ENCODE measurements at regions not wholly inside any gene's neighbourhood (a gene's known extent, or its start where the extent isn't known, plus 50 kb on each side); places are given as distances from the start of the nearest gene placed in this dataset.

DNA sequence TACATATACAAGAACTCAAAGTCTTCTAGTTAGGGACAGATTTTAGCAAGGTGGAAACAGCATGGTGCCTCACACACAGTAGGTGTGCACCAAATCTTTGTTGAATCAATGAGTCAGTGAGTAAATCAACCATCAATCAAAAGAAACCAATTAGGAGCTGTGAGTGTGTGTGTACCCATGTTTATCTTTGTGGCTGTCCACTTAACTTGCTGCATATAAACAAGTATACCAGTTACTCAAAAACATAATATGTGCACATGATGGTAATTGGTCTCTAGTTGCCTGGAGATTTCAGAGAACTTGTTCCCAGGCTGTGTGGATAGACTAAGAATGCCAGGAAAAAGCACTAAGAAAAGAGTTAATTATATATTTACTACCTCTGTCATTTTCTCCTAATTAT is 272.2 kb upstream of the CCL2 start:
- ATAC-seq (ENCODE audit: low read depth): no peak
- TF ChIP-seq, protein P1, sequence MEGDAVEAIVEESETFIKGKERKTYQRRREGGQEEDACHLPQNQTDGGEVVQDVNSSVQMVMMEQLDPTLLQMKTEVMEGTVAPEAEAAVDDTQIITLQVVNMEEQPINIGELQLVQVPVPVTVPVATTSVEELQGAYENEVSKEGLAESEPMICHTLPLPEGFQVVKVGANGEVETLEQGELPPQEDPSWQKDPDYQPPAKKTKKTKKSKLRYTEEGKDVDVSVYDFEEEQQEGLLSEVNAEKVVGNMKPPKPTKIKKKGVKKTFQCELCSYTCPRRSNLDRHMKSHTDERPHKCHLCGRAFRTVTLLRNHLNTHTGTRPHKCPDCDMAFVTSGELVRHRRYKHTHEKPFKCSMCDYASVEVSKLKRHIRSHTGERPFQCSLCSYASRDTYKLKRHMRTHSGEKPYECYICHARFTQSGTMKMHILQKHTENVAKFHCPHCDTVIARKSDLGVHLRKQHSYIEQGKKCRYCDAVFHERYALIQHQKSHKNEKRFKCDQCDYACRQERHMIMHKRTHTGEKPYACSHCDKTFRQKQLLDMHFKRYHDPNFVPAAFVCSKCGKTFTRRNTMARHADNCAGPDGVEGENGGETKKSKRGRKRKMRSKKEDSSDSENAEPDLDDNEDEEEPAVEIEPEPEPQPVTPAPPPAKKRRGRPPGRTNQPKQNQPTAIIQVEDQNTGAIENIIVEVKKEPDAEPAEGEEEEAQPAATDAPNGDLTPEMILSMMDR (IDR thresholded peaks at IDR 0.05): no peak
- no peak overlapping the region for H3K4me3 Mint-ChIP-seq
- H3K27ac Mint-ChIP-seq: no peak overlapping the region
- no peaks in the 10 kb centered on the region for H3K36me3 Mint-ChIP-seq (ENCODE audit: low read depth)
- POLR2A ChIA-PET: no interaction called here
- CTCF ChIA-PET: no interaction called here
- intact Hi-C loops (cut with micrococcal nuclease): no loop called here
- peaks cover 1% of the 10 kb centered on the region for H3K27me3 Mint-ChIP-seq
- DNase-seq: no peak
- no peaks in the 10 kb centered on the region for H3K4me1 Mint-ChIP-seq
- no peaks in the 10 kb centered on the region for H3K9me3 Mint-ChIP-seq

DNA sequence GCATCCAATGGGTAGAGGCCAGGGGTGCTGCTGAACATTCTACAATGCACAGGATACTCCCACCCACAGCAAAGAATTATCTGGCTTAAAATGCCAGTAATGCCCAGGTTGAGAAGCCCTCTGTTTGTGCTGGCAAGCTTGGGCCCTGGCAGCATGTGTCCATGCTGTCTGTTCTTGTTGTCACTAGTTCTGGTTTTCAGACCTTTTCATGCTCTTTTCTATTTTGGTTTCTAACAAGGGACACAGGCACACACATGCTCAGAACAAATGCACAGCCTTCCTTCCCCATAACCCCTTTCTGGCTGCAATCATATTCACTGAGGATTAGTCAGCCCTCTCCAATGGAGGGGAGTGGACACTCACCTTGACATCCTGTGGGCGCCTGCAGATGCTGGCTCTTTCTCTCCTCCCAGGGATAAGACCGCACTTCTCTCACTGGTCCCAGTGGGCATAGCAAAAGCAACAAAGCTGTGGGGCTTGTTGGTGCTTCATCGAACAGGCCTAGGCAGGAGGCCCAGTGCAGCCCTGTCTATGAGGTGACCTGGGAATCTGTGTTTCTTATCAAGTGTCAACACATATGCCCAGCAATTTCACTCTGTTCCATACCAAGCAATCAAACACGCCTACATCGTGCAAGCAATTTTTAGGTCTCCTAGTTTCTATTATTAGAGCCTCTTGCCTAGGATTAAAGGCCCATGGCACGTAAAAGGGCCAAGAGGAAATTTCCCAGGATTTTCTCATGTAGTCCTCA is 271.1 kb upstream of the CCL2 start:
- no peak overlapping the region for H3K27ac Mint-ChIP-seq
- H3K4me1 Mint-ChIP-seq: no peaks in the 10 kb centered on the region
- TF ChIP-seq, protein P1 (IDR thresholded peaks at IDR 0.05): no peak
- H3K27me3 Mint-ChIP-seq: peaks cover 6% of the 10 kb centered on the region
- POLR2A ChIA-PET: no interaction called here
- DNase-seq: no peak
- intact Hi-C loops (cut with micrococcal nuclease): no loop called here
- no peaks in the 10 kb centered on the region for H3K36me3 Mint-ChIP-seq (ENCODE audit: low read depth)
- CTCF ChIA-PET: no interaction called here
- no peak overlapping the region for H3K4me3 Mint-ChIP-seq
- no peaks in the 10 kb centered on the region for H3K9me3 Mint-ChIP-seq
- ATAC-seq (ENCODE audit: low read depth): no peak

DNA sequence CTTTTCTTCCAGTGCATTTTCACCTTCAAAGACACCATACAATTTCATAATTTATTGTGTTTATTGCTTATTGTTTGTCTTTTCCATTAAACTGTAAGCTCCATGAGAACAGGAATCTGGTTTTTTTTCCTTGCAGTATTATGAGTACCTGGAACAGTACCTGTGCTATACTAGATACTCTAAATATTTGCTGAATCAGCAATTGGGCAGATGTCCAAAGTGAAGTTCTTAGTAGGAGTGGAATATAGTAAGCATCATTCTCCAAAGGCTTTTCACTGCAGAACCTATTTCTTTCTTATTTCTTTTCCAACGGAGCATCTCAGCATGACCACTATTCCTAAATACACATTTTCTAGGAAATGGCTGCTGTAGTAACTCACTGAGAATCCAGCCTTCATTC is 269.0 kb upstream of the CCL2 start:
- no peak overlapping the region for H3K27ac Mint-ChIP-seq
- no peaks in the 10 kb centered on the region for H3K4me1 Mint-ChIP-seq
- no peak overlapping the region for H3K4me3 Mint-ChIP-seq
- H3K9me3 Mint-ChIP-seq: no peaks in the 10 kb centered on the region
- ChIA-PET CTCF (no interaction called here), POLR2A (no interaction called here)
- no peaks in the 10 kb centered on the region for H3K36me3 Mint-ChIP-seq (ENCODE audit: low read depth)
- DNase-seq (no peak), ATAC-seq (ENCODE audit: low read depth) (no peak)
- intact Hi-C loops (cut with micrococcal nuclease): no loop called here
- peaks cover 6% of the 10 kb centered on the region for H3K27me3 Mint-ChIP-seq
- TF ChIP-seq, protein P1 (IDR thresholded peaks at IDR 0.05): no peak

DNA sequence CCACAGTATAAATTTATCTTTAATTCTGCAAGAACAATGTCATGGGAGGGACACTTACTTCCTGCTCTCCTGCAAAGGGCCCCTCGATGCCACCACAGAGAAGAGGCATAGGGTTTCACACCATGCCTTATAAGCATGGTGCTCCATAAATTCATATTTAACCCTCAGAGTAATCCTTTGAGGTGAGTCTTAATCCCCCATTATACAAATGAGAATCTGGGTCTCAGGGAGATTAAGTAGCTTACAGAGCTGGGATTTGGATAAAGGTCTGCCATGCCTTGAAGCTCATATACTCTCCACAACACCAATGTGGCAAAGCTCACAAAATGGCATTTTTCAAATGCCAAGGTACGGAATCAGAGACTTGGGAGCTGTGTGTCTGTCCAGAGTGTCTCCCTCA is 268.5 kb upstream of the CCL2 start:
- POLR2A ChIA-PET: no interaction called here
- DNase-seq (no peak), ATAC-seq (ENCODE audit: low read depth) (no peak)
- TF ChIP-seq, protein P1 (IDR thresholded peaks at IDR 0.05): no peak
- Mint-ChIP-seq H3K27me3 (peaks cover 6% of the 10 kb centered on the region), H3K4me1 (no peaks in the 10 kb centered on the region), H3K36me3 (ENCODE audit: low read depth) (no peaks in the 10 kb centered on the region), H3K27ac (no peak overlapping the region), H3K4me3 (no peak overlapping the region), H3K9me3 (no peaks in the 10 kb centered on the region)
- intact Hi-C loops (cut with micrococcal nuclease): no loop called here
- CTCF ChIA-PET: no interaction called here

DNA sequence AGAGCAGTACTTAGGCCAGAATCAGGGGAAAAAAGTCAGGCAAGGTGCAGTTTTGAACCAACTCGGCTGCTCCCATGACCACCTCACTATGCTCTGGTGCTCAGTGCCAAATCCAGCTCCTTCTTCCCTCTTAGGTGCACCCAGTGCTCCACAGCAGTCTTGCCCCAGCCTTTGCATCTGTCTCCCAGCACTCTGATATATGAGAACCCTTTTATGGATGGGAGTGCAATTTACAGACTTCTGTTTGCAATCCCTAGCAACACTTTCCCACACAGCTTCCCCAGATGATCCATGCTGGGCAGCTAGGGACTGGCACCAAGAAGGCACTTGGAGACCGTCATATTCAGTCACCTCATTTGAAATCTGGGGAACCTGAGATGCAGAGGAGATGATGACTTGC is 267.9 kb upstream of the CCL2 start:
- Mint-ChIP-seq H3K27ac (no peak overlapping the region), H3K36me3 (ENCODE audit: low read depth) (no peaks in the 10 kb centered on the region), H3K4me1 (no peaks in the 10 kb centered on the region), H3K4me3 (no peak overlapping the region), H3K27me3 (peaks cover 6% of the 10 kb centered on the region), H3K9me3 (no peaks in the 10 kb centered on the region)
- ChIA-PET CTCF (no interaction called here), POLR2A (no interaction called here)
- DNase-seq (no peak), ATAC-seq (ENCODE audit: low read depth) (no peak)
- intact Hi-C loops (cut with micrococcal nuclease): no loop called here
- TF ChIP-seq, protein P1 (IDR thresholded peaks at IDR 0.05): no peak

Measured in activated B cell treated with CpG ODN at 0.5 μM for 24 hours (primary cell).